ENCODE measurements at regions not wholly inside any gene's neighbourhood (a gene's known extent, or its start where the extent isn't known, plus 50 kb on each side); places are given as distances from the start of the nearest gene placed in this dataset.

DNA sequence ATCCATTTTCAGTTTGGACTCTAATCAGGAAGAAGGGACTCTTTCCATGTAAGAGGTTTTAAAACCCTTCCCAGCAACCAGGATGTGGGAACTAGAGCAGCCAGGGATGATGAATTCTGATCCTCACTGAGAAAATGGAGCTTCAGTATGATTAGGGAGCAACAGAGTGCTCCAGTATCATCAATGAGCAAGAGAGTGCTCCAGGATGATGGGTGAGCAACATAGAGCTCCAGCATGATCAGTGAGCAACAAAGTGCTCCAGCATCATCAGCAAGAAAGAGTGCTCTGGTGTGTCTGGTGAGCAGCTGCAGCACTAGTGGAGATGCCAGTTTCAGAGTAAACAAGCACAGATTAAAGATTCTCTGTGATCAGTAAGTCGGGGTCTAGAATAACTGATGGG lies 106.4 kb upstream of the LPP start:
- no peaks in the 10 kb centered on the region for H3K27me3 ChIP-seq (ENCODE audit: insufficient read depth, low read length)
- POLR2A ChIA-PET, result no interaction called here
- TF ChIP-seq ELF1 (IDR thresholded peaks at IDR 0.05; ENCODE audit: borderline replicate concordance, low read depth), result no peak
- no peak for TF ChIP-seq RAD21 (IDR thresholded peaks at IDR 0.05; ENCODE audit: low read depth)
- TF ChIP-seq, protein P1, sequence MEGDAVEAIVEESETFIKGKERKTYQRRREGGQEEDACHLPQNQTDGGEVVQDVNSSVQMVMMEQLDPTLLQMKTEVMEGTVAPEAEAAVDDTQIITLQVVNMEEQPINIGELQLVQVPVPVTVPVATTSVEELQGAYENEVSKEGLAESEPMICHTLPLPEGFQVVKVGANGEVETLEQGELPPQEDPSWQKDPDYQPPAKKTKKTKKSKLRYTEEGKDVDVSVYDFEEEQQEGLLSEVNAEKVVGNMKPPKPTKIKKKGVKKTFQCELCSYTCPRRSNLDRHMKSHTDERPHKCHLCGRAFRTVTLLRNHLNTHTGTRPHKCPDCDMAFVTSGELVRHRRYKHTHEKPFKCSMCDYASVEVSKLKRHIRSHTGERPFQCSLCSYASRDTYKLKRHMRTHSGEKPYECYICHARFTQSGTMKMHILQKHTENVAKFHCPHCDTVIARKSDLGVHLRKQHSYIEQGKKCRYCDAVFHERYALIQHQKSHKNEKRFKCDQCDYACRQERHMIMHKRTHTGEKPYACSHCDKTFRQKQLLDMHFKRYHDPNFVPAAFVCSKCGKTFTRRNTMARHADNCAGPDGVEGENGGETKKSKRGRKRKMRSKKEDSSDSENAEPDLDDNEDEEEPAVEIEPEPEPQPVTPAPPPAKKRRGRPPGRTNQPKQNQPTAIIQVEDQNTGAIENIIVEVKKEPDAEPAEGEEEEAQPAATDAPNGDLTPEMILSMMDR (IDR thresholded peaks at IDR 0.05 in 2 of 3, conservative IDR thresholded peaks at IDR 0.05 in 1 of 3; ENCODE audit: borderline replicate concordance in 1 of 3, insufficient read depth in 1 of 3, low read depth in 2 of 3, low read length in 2 of 3), result no peak
- no peak for TF ChIP-seq YY1 (IDR thresholded peaks at IDR 0.05; ENCODE audit: extremely low read depth, insufficient replicate concordance, low read depth, low read length)
- TF ChIP-seq, protein P2, sequence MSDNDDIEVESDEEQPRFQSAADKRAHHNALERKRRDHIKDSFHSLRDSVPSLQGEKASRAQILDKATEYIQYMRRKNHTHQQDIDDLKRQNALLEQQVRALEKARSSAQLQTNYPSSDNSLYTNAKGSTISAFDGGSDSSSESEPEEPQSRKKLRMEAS (IDR thresholded peaks at IDR 0.05), result no peak
- TF ChIP-seq SP1 (IDR thresholded peaks at IDR 0.05; ENCODE audit: low read depth), result no peak
- no peak for TF ChIP-seq CEBPB (IDR thresholded peaks at IDR 0.05; ENCODE audit: low read depth)
- TF ChIP-seq, protein P3, sequence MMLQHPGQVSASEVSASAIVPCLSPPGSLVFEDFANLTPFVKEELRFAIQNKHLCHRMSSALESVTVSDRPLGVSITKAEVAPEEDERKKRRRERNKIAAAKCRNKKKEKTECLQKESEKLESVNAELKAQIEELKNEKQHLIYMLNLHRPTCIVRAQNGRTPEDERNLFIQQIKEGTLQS (IDR thresholded peaks at IDR 0.05), result no peak
- TF ChIP-seq TCF7L2 (IDR thresholded peaks at IDR 0.05; ENCODE audit: borderline replicate concordance, extremely low read depth, insufficient read depth, insufficient read length), result no peak
- TF ChIP-seq CBX3 (IDR thresholded peaks at IDR 0.05; ENCODE audit: low read depth), result no peak
- TF ChIP-seq, protein P4, sequence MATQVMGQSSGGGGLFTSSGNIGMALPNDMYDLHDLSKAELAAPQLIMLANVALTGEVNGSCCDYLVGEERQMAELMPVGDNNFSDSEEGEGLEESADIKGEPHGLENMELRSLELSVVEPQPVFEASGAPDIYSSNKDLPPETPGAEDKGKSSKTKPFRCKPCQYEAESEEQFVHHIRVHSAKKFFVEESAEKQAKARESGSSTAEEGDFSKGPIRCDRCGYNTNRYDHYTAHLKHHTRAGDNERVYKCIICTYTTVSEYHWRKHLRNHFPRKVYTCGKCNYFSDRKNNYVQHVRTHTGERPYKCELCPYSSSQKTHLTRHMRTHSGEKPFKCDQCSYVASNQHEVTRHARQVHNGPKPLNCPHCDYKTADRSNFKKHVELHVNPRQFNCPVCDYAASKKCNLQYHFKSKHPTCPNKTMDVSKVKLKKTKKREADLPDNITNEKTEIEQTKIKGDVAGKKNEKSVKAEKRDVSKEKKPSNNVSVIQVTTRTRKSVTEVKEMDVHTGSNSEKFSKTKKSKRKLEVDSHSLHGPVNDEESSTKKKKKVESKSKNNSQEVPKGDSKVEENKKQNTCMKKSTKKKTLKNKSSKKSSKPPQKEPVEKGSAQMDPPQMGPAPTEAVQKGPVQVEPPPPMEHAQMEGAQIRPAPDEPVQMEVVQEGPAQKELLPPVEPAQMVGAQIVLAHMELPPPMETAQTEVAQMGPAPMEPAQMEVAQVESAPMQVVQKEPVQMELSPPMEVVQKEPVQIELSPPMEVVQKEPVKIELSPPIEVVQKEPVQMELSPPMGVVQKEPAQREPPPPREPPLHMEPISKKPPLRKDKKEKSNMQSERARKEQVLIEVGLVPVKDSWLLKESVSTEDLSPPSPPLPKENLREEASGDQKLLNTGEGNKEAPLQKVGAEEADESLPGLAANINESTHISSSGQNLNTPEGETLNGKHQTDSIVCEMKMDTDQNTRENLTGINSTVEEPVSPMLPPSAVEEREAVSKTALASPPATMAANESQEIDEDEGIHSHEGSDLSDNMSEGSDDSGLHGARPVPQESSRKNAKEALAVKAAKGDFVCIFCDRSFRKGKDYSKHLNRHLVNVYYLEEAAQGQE (IDR thresholded peaks at IDR 0.05; ENCODE audit: low read depth), result no peak
- TF ChIP-seq ZNF274 (IDR thresholded peaks at IDR 0.05; ENCODE audit: low read depth, low read length), result no peak
- TF ChIP-seq SIN3A (IDR thresholded peaks at IDR 0.05; ENCODE audit: low read depth), result no peak
- no peak for TF ChIP-seq JUND (IDR thresholded peaks at IDR 0.05)
- TF ChIP-seq POLR2A (IDR thresholded peaks at IDR 0.05; ENCODE audit: borderline replicate concordance, extremely low read depth, insufficient read depth, insufficient read length), result no peak
- TF ChIP-seq, protein P5, sequence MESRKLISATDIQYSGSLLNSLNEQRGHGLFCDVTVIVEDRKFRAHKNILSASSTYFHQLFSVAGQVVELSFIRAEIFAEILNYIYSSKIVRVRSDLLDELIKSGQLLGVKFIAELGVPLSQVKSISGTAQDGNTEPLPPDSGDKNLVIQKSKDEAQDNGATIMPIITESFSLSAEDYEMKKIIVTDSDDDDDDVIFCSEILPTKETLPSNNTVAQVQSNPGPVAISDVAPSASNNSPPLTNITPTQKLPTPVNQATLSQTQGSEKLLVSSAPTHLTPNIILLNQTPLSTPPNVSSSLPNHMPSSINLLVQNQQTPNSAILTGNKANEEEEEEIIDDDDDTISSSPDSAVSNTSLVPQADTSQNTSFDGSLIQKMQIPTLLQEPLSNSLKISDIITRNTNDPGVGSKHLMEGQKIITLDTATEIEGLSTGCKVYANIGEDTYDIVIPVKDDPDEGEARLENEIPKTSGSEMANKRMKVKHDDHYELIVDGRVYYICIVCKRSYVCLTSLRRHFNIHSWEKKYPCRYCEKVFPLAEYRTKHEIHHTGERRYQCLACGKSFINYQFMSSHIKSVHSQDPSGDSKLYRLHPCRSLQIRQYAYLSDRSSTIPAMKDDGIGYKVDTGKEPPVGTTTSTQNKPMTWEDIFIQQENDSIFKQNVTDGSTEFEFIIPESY (IDR thresholded peaks at IDR 0.05; ENCODE audit: extremely low read depth, insufficient replicate concordance, low read length), result no peak
- no peak for TF ChIP-seq EZH2phosphoT487 (IDR thresholded peaks at IDR 0.05; ENCODE audit: borderline replicate concordance)
- TF ChIP-seq EGR1 (IDR thresholded peaks at IDR 0.05; ENCODE audit: low read depth), result no peak
- no peak for TF ChIP-seq FOSL1 (IDR thresholded peaks at IDR 0.05; ENCODE audit: low read depth)

More for the DNA sequence above, 106.4 kb upstream of the LPP start:
- Histone ChIP-seq H4K20me1 (ENCODE audit: insufficient read depth) (no peaks in the 10 kb centered on the region), H3K36me3 (ENCODE audit: control insufficient read depth in 1 of 2, insufficient read depth in 2 of 2, low read length in 2 of 2) (no peaks in the 10 kb centered on the region), H3K4me2 (ENCODE audit: low read length) (no peak overlapping the region), H3K9me3 (ENCODE audit: control insufficient read depth in 1 of 2, insufficient read depth in 1 of 2, low read depth in 1 of 2, low read length in 2 of 2) (no peaks in the 10 kb centered on the region), H3K4me1 (ENCODE audit: control insufficient read depth in 1 of 2, insufficient read depth in 2 of 2, low read length in 2 of 2) (no peaks in the 10 kb centered on the region), H3K9me2 (ENCODE audit: insufficient read depth) (no peaks in the 10 kb centered on the region), H3K9ac (ENCODE audit: low read length) (no peak overlapping the region), H3K4me3 (replicated peaks in 1 of 2; ENCODE audit: low read depth in 1 of 2, low read length in 2 of 2) (no peak overlapping the region), H3K79me2 (ENCODE audit: insufficient read depth, low read length) (no peaks in the 10 kb centered on the region), H2AFZ (ENCODE audit: low read depth, low read length, poor library complexity, severe bottlenecking) (no peak overlapping the region), H3K27ac (ENCODE audit: low read depth, low read length) (no peak overlapping the region)
- no peak for DNase-seq (ENCODE audit: low read depth, low spot score)
- ChIA-PET RAD21 (ENCODE audit: low non-redundant PET in 1 of 2, low total read pairs in 2 of 2, uncharacterized antibody in 2 of 2, unreplicated experiment in 2 of 2) (no interaction called here), CTCF (interaction anchor here (1.0 kb wide), 1 partner anchor 10 kb away, joined by 3 read pairs; no protein-coding TSS in a partner anchor)
- no peak for ATAC-seq
- BruUV-seq (replicated peaks), result no TSS peak
- intact Hi-C loops (cut with micrococcal nuclease), result no loop called here

All from HCT116 (cell line).